BE2C (cell line): ENCODE measurements at regions not wholly inside any gene's neighbourhood (a gene's known extent, or its start where the extent isn't known, plus 50 kb on each side); places are given as distances from the start of the nearest gene placed in this dataset.
"Not testable (repeated sequence)": the region's sequence is repeated elsewhere in the genome, so short reads cannot be mapped to it uniquely, and the experiment has no call there.

Source experiments
- DNase-seq: peaks from one replicate; pipeline ENCODE4 v3.0.0-alpha.2; 2020
- H3K27me3 ChIP-seq: fragments of 250-450 bp; sonication (Bioruptor Pico); 2 replicates; pipeline ENCODE4 v1.5.1; 2020; ENCODE audit warnings: mild to moderate bottlenecking
- H3K36me3 ChIP-seq: fragments of 250-450 bp; sonication (Bioruptor Pico); 2 replicates; pipeline ENCODE4 v1.5.1; 2020; ENCODE audit warnings: mild to moderate bottlenecking
- H3K4me1 ChIP-seq: fragments of 250-450 bp; sonication (Bioruptor Pico); 2 replicates; pipeline ENCODE4 v1.5.1; 2020
- H3K4me3 ChIP-seq: 2 replicates; pipeline ENCODE4 v1.5.1; 2011; ENCODE audit warnings: low read depth, low read length
- H3K9me3 ChIP-seq: fragments of 250-450 bp; sonication (Bioruptor Pico); 2 replicates; pipeline ENCODE4 v1.5.1; 2020
- CTCF ChIP-seq: IDR thresholded peaks from 2 replicates; pipeline ENCODE4 v1.5.1; 2012; ENCODE audit warnings: mild to moderate bottlenecking, low read depth, low read length

GRCh38 chrX:41019041-41019392 is 66.2 kb upstream of the USP9X start:
- Histone ChIP-seq H3K27me3 (no peaks in the 10 kb centered on the region), H3K9me3 (no peaks in the 10 kb centered on the region), H3K4me1 (no peaks in the 10 kb centered on the region), H3K36me3 (no peaks in the 10 kb centered on the region), H3K4me3 (no peak overlapping the region)
- no peak for TF ChIP-seq CTCF
- no peak for DNase-seq

GRCh38 chrX:41022566-41022965 is 62.7 kb upstream of the USP9X start:
- Histone ChIP-seq H3K9me3 (no peaks in the 10 kb centered on the region), H3K36me3 (no peaks in the 10 kb centered on the region), H3K4me1 (no peaks in the 10 kb centered on the region), H3K4me3 (no peak overlapping the region), H3K27me3 (no peaks in the 10 kb centered on the region)
- no peak for DNase-seq
- TF ChIP-seq CTCF, result no peak

- Histone ChIP-seq H3K27me3 (no peaks in the 10 kb centered on the region), H3K4me1 (no peaks in the 10 kb centered on the region), H3K4me3 (no peak overlapping the region), H3K9me3 (no peaks in the 10 kb centered on the region), H3K36me3 (no peaks in the 10 kb centered on the region)
- TF ChIP-seq CTCF, result no peak
- DNase-seq, result no peak
Measured at GRCh38 chrX:41023098-41023497, 62.1 kb upstream of the USP9X start.

GRCh38 chrX:41024335-41024734 is 60.9 kb upstream of the USP9X start:
- H3K4me1 ChIP-seq, H3K4me3 ChIP-seq, DNase-seq, H3K27me3 ChIP-seq, H3K9me3 ChIP-seq, H3K36me3 ChIP-seq: not testable (repeated sequence)
- peak; percentile 13; the same call in 1 of the 2 replicates for TF ChIP-seq CTCF

- Histone ChIP-seq H3K4me1 (no peaks in the 10 kb centered on the region), H3K36me3 (no peaks in the 10 kb centered on the region), H3K4me3 (no peak overlapping the region), H3K27me3 (no peaks in the 10 kb centered on the region), H3K9me3 (no peaks in the 10 kb centered on the region)
- no peak for DNase-seq
- no peak for TF ChIP-seq CTCF
Measured at GRCh38 chrX:41024755-41025154, 60.5 kb upstream of the USP9X start.

GRCh38 chrX:41025926-41026701 is 59.1 kb upstream of the USP9X start:
- Histone ChIP-seq H3K27me3 (no peaks in the 10 kb centered on the region), H3K4me3 (no peak overlapping the region)

More at GRCh38 chrX:41025926-41026701, 59.1 kb upstream of the USP9X start:
- no peak for TF ChIP-seq CTCF
- Histone ChIP-seq H3K4me1 (no peaks in the 10 kb centered on the region), H3K9me3 (no peaks in the 10 kb centered on the region), H3K36me3 (no peaks in the 10 kb centered on the region)
- no peak for DNase-seq
